ENCODE measurements at regions not wholly inside any gene's neighbourhood (a gene's known extent, or its start where the extent isn't known, plus 50 kb on each side); places are given as distances from the start of the nearest gene placed in this dataset.

DNA sequence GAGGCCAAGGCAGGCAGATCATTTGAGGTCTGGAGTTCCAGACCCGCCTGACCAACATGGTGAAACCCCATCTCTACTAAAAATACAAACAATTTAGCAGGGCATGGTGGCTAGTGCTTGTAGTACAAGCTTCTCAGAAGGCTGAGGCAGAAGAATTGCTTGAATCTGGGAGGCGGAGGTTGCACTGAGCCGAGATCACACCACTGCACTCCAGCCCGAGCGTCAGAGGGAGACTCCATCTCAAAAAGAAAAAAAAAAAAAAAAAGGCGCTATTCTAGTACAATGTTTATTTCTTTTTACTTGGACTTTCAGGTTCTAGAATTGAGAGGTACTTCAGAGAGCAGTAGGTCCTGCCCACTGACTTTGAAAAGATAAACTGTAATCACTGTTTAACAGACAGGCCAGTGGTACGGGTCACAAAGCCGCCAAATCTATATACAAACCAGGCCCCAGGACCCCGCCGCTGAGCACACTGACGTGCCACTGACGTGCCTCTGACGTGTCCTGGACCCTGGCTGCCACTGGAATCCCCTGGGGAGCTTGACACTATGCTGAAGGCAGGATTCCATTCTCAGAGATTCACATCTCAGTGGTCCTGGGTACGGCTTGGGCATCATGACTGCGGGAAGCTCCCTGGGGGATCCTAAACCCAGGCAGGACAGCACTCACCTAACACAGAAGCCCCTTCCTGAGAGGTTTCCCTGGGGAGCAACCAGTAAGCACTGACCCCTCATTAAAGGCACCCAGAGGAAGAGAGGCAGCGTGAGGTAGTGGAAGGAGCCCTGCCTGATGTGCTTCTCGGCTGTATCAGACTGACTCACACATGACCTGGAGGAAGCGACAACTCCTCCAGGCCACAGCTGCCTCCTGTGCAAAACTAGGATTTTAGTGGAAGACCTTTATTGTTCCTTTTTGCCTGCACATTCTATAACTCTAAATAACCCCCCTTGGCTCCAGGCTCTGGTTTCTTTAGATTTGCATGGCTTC lies 197.8 kb upstream of the MEIS1 start:
- TF ChIP-seq SP1 (CRISPR knock-in tag; conservative IDR thresholded peaks at IDR 0.05) = no peak
- TF ChIP-seq, protein P1, sequence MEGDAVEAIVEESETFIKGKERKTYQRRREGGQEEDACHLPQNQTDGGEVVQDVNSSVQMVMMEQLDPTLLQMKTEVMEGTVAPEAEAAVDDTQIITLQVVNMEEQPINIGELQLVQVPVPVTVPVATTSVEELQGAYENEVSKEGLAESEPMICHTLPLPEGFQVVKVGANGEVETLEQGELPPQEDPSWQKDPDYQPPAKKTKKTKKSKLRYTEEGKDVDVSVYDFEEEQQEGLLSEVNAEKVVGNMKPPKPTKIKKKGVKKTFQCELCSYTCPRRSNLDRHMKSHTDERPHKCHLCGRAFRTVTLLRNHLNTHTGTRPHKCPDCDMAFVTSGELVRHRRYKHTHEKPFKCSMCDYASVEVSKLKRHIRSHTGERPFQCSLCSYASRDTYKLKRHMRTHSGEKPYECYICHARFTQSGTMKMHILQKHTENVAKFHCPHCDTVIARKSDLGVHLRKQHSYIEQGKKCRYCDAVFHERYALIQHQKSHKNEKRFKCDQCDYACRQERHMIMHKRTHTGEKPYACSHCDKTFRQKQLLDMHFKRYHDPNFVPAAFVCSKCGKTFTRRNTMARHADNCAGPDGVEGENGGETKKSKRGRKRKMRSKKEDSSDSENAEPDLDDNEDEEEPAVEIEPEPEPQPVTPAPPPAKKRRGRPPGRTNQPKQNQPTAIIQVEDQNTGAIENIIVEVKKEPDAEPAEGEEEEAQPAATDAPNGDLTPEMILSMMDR (IDR thresholded peaks at IDR 0.05) = no peak
- no peak for TF ChIP-seq TP53 (CRISPR knock-in tag; IDR thresholded peaks at IDR 0.05)
- TF ChIP-seq FOXP1 (CRISPR knock-in tag; IDR thresholded peaks at IDR 0.05; ENCODE audit: borderline replicate concordance) = no peak
- TF ChIP-seq, protein P2, sequence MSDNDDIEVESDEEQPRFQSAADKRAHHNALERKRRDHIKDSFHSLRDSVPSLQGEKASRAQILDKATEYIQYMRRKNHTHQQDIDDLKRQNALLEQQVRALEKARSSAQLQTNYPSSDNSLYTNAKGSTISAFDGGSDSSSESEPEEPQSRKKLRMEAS (CRISPR knock-in tag; IDR thresholded peaks at IDR 0.05) = no peak
- TF ChIP-seq ZNF317 (CRISPR knock-in tag; IDR thresholded peaks at IDR 0.05; ENCODE audit: borderline replicate concordance, low read depth) = no peak
- TF ChIP-seq, protein P3, sequence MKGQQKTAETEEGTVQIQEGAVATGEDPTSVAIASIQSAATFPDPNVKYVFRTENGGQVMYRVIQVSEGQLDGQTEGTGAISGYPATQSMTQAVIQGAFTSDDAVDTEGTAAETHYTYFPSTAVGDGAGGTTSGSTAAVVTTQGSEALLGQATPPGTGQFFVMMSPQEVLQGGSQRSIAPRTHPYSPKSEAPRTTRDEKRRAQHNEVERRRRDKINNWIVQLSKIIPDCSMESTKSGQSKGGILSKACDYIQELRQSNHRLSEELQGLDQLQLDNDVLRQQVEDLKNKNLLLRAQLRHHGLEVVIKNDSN (CRISPR knock-in tag; IDR thresholded peaks at IDR 0.05) = no peak
- no peak for TF ChIP-seq ZNF263 (CRISPR knock-in tag; IDR thresholded peaks at IDR 0.05; ENCODE audit: low read depth)
- TF ChIP-seq, protein P4, sequence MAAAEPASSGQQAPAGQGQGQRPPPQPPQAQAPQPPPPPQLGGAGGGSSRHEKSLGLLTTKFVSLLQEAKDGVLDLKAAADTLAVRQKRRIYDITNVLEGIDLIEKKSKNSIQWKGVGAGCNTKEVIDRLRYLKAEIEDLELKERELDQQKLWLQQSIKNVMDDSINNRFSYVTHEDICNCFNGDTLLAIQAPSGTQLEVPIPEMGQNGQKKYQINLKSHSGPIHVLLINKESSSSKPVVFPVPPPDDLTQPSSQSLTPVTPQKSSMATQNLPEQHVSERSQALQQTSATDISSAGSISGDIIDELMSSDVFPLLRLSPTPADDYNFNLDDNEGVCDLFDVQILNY (CRISPR knock-in tag; IDR thresholded peaks at IDR 0.05) = no peak
- TF ChIP-seq JAZF1 (CRISPR knock-in tag; IDR thresholded peaks at IDR 0.05) = no peak
- TF ChIP-seq NFE2L1 (CRISPR knock-in tag; IDR thresholded peaks at IDR 0.05) = no peak

Measured in WTC11 (cell line).